Fibroblast of mammary gland (primary cell): ENCODE measurements at regions not wholly inside any gene's neighbourhood (a gene's known extent, or its start where the extent isn't known, plus 50 kb on each side); places are given as distances from the start of the nearest gene placed in this dataset.

ENCODE experiments used
- DNase-seq: peaks from one replicate; pipeline ENCODE4 v3.0.0-alpha.2; 2010; ENCODE audit warnings: low read depth
- H3K4me3 ChIP-seq: 2 replicates; pipeline ENCODE4 v1.5.1; 2011; ENCODE audit warnings: low read depth, mild to moderate bottlenecking, low read length, moderate library complexity; ENCODE audit not compliant: control insufficient read depth
- CTCF ChIP-seq: conservative IDR thresholded peaks from 2 replicates; pipeline ENCODE4 v1.5.1; 2011; ENCODE audit warnings: low read depth, low read length, inconsistent platforms; ENCODE audit not compliant: control insufficient read depth, insufficient read depth

- DNase-seq: no peak
- no peak for TF ChIP-seq CTCF
- no peak overlapping the region for H3K4me3 ChIP-seq
These were observed 249.5 kb downstream of the SOX4 start for GRCh38 chr6:21842875-21843645.

DNA sequence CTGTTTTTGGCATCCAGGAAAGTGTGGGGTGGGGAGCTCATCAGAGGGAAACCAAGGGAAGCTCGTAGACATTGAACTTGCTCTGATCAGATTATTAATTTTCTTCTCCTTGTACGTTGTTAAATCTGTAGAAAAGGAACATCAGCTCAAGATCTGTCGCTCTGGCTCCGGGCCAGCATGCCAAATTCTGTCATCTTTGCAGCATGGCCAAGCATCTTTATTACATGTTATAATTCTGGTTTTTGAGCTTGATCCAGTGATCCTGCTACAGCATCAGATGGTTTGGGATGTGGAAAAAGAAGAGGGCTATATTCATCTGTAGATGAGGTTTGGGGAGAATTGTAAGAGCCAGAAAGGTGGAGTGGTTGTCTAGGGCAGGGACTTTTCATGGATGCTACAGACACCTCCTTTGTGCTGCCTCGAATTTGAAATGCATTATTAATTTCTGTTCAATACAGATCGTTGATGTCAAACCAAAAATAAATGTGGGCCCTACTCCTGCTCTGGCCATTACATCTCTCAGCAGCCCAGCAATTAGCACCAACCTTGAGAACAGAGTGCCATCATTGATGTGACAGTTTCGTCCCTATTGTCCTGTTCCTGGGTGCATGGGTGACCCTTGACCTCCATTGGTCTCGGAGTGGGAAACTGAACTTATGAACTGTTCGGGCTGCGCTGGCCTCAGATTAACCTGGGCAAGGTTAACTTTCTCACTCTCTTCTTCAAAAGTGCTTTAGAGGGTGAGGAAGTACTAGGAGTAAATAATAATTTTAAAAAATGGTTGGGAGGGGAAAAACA lies 250.8 kb downstream of the SOX4 start:
- TF ChIP-seq CTCF: no peak
- DNase-seq: no peak
- H3K4me3 ChIP-seq: no peak overlapping the region

DNA sequence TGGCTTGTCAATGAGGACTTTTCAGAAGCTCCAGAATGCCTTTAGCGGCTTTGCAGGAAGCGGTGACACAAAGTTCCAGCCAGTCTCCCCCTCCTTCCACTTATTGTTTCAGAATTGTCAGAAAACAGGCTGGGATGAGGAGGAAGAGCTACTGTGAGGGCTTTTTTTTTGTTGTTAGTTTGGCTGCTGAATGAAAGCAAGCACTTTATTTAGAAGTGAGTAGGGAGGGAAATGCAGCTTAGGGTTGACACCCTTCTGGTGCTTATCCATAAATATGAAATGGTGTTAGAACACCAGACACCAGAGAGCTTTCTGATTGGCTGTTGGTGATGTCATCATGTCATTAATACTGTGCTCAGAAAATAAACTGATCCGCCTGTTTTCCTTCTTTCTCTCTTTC lies 251.5 kb downstream of the SOX4 start:
- H3K4me3 ChIP-seq: no peak overlapping the region
- no peak for DNase-seq
- no peak for TF ChIP-seq CTCF

GRCh38 chr6:21845439-21846140 lies 252.0 kb downstream of the SOX4 start:
- H3K4me3 ChIP-seq: no peak overlapping the region
- TF ChIP-seq CTCF: no peak
- no peak for DNase-seq

GRCh38 chr6:21846541-21847451 lies 253.2 kb downstream of the SOX4 start:
- no peak overlapping the region for H3K4me3 ChIP-seq
- DNase-seq: no peak
- no peak for TF ChIP-seq CTCF

GRCh38 chr6:21847711-21848480 lies 254.3 kb downstream of the SOX4 start:
- no peak for TF ChIP-seq CTCF
- DNase-seq: no peak
- no peak overlapping the region for H3K4me3 ChIP-seq
